WTC11 (cell line): ENCODE measurements at regions not wholly inside any gene's neighbourhood (a gene's known extent, or its start where the extent isn't known, plus 50 kb on each side); places are given as distances from the start of the nearest gene placed in this dataset.

Source experiments
- ATAC-seq: fragments of 200-7000 bp; cut with Tn5 transposase; 2 replicates; pipeline ENCODE4 v1.10.0; 2021; ENCODE audit warnings: mild to moderate bottlenecking, moderate library complexity
- CTCF ChIA-PET: fragments of 300-600 bp; sonication (Branson Sonifier 250); formaldehyde crosslinking; loops from one replicate; lab custom pipeline; 2021; ENCODE audit warnings: antibody characterized with exemption; lab: Charles Lee
- POLR2A ChIA-PET: fragments of 350-600 bp; sonication (Branson Sonifier 250); formaldehyde crosslinking; loops from one replicate; lab custom pipeline; 2021; ENCODE audit warnings: antibody characterized with exemption; lab: Charles Lee
- DNase-seq: peaks from one replicate; pipeline ENCODE4 v3.0.0; 2021; ENCODE audit warnings: low spot score
- H3K27ac Mint-ChIP-seq: 2 replicates; pipeline ENCODE4 v1.8.0; 2021; ENCODE audit warnings: mixed read lengths
- H3K27me3 Mint-ChIP-seq: 2 replicates; pipeline ENCODE4 v1.8.0; 2021; ENCODE audit warnings: low read depth, mild to moderate bottlenecking, moderate library complexity, mixed read lengths
- H3K36me3 Mint-ChIP-seq: 2 replicates; pipeline ENCODE4 v1.8.0; 2021; ENCODE audit warnings: mixed read lengths
- H3K4me1 Mint-ChIP-seq: 2 replicates; pipeline ENCODE4 v1.8.0; 2022; ENCODE audit warnings: mixed read lengths
- H3K4me3 Mint-ChIP-seq: 2 replicates; pipeline ENCODE4 v1.8.0; 2021; ENCODE audit warnings: mild to moderate bottlenecking, moderate library complexity, mixed read lengths
- H3K9me3 Mint-ChIP-seq: 2 replicates; pipeline ENCODE4 v1.8.0; 2021; ENCODE audit warnings: mixed read lengths
- ATF1 ChIP-seq: sonication (generic); formaldehyde crosslinking; IDR thresholded peaks from 2 replicates; pipeline ENCODE4 v1.8.1; 2023; ENCODE audit warnings: mild to moderate bottlenecking, moderate library complexity, missing genetic modification reagents
- CTCF ChIP-seq: fragments of 200-600 bp; IDR thresholded peaks from 2 replicates; pipeline ENCODE4 v1.8.0; 2022; ENCODE audit warnings: antibody characterized with exemption
- ETV6 ChIP-seq: sonication (generic); formaldehyde crosslinking; IDR thresholded peaks from 2 replicates; pipeline ENCODE4 v1.8.1; 2022; ENCODE audit warnings: mild to moderate bottlenecking, missing genetic modification reagents
- JUN ChIP-seq: sonication (generic); formaldehyde crosslinking; IDR thresholded peaks from 2 replicates; pipeline ENCODE4 v1.8.0; 2023; ENCODE audit warnings: mild to moderate bottlenecking, missing genetic modification reagents
- MYBL2 ChIP-seq: sonication (generic); formaldehyde crosslinking; IDR thresholded peaks from 2 replicates; pipeline ENCODE4 v1.8.1; 2023; ENCODE audit warnings: mild to moderate bottlenecking, moderate library complexity, missing genetic modification reagents
- NR2C2 ChIP-seq: sonication (generic); formaldehyde crosslinking; IDR thresholded peaks from 2 replicates; pipeline ENCODE4 v1.8.0; 2022; ENCODE audit warnings: mild to moderate bottlenecking, missing genetic modification reagents
- PRDM15 ChIP-seq: sonication (generic); formaldehyde crosslinking; IDR thresholded peaks from 2 replicates; pipeline ENCODE4 v1.8.0; 2022; ENCODE audit warnings: missing genetic modification reagents
- PRRX2 ChIP-seq: fragments of 250-450 bp; sonication (Bioruptor Pico); IDR thresholded peaks from 2 replicates; pipeline ENCODE4 v1.8.0; 2021; ENCODE audit warnings: mild to moderate bottlenecking
- SMAD3 ChIP-seq: sonication (generic); formaldehyde crosslinking; IDR thresholded peaks from 2 replicates; pipeline ENCODE4 v1.8.0; 2022; ENCODE audit warnings: missing genetic modification reagents, mild to moderate bottlenecking, borderline replicate concordance
- SMAD4 ChIP-seq: sonication (generic); formaldehyde crosslinking; IDR thresholded peaks from 2 replicates; pipeline ENCODE4 v1.8.0; 2022; ENCODE audit warnings: mild to moderate bottlenecking, missing genetic modification reagents
- USF2 ChIP-seq: sonication (generic); formaldehyde crosslinking; IDR thresholded peaks from 2 replicates; pipeline ENCODE4 v1.8.1; 2023; ENCODE audit warnings: mild to moderate bottlenecking, missing genetic modification reagents, moderate library complexity
- ZNF121 ChIP-seq: sonication (generic); formaldehyde crosslinking; IDR thresholded peaks from 2 replicates; pipeline ENCODE4 v1.8.0; 2023; ENCODE audit warnings: missing genetic modification reagents
- TF ChIP-seq, protein P1 (sequence below): sonication (generic); formaldehyde crosslinking; IDR thresholded peaks from 2 replicates; pipeline ENCODE4 v1.8.1; 2023; ENCODE audit warnings: mild to moderate bottlenecking, moderate library complexity, missing genetic modification reagents
- TF ChIP-seq, protein P2 (sequence below): sonication (generic); formaldehyde crosslinking; IDR thresholded peaks from 2 replicates; pipeline ENCODE4 v1.8.1; 2023; ENCODE audit warnings: mild to moderate bottlenecking, missing genetic modification reagents

GRCh38 chr2:64260093-64260803, 116.0 kb upstream of the PELI1 start:
- H3K4me1 Mint-ChIP-seq = peaks cover 84% of the 10 kb centered on the region
- no peak overlapping the region for H3K4me3 Mint-ChIP-seq
- H3K36me3 Mint-ChIP-seq = peaks cover 66% of the 10 kb centered on the region
- TF ChIP-seq PRDM15 (CRISPR knock-in tag) (no peak), ZNF121 (CRISPR knock-in tag) (peak; percentile 85; the same call in 1 of the 2 replicates)
- TF ChIP-seq, all 79 proteins: peak for 1
- no peak for DNase-seq
- H3K9me3 Mint-ChIP-seq = no peaks in the 10 kb centered on the region
- H3K27ac Mint-ChIP-seq = peak overlapping the region; percentile 86
- ATAC-seq = no peak
- CTCF ChIA-PET = no interaction called here
- no peaks in the 10 kb centered on the region; the same call in 1 of the 2 replicates for H3K27me3 Mint-ChIP-seq
- POLR2A ChIA-PET = no interaction called here

GRCh38 chr2:64260817-64261216, 116.6 kb upstream of the PELI1 start:
- peak overlapping the region; percentile 86 for H3K27ac Mint-ChIP-seq
- H3K4me1 Mint-ChIP-seq = peaks cover 84% of the 10 kb centered on the region
- H3K36me3 Mint-ChIP-seq = peaks cover 65% of the 10 kb centered on the region
- TF ChIP-seq JUN (CRISPR knock-in tag) (no peak), ETV6 (CRISPR knock-in tag) (no peak), PRRX2 (no peak), ATF1 (CRISPR knock-in tag) (no peak), CTCF (no peak), SMAD4 (CRISPR knock-in tag) (no peak), USF2 (no peak), SMAD3 (CRISPR knock-in tag) (no peak), NR2C2 (CRISPR knock-in tag) (no peak), MYBL2 (no peak)
- TF ChIP-seq, protein P1, sequence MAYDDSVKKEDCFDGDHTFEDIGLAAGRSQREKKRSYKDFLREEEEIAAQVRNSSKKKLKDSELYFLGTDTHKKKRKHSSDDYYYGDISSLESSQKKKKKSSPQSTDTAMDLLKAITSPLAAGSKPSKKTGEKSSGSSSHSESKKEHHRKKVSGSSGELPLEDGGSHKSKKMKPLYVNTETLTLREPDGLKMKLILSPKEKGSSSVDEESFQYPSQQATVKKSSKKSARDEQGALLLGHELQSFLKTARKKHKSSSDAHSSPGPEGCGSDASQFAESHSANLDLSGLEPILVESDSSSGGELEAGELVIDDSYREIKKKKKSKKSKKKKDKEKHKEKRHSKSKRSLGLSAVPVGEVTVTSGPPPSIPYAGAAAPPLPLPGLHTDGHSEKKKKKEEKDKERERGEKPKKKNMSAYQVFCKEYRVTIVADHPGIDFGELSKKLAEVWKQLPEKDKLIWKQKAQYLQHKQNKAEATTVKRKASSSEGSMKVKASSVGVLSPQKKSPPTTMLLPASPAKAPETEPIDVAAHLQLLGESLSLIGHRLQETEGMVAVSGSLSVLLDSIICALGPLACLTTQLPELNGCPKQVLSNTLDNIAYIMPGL (CRISPR knock-in tag) = no peak
- TF ChIP-seq, protein P2, sequence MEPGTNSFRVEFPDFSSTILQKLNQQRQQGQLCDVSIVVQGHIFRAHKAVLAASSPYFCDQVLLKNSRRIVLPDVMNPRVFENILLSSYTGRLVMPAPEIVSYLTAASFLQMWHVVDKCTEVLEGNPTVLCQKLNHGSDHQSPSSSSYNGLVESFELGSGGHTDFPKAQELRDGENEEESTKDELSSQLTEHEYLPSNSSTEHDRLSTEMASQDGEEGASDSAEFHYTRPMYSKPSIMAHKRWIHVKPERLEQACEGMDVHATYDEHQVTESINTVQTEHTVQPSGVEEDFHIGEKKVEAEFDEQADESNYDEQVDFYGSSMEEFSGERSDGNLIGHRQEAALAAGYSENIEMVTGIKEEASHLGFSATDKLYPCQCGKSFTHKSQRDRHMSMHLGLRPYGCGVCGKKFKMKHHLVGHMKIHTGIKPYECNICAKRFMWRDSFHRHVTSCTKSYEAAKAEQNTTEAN = no peak
- H3K9me3 Mint-ChIP-seq = no peaks in the 10 kb centered on the region
- DNase-seq = no peak
- CTCF ChIA-PET = no interaction called here
- POLR2A ChIA-PET = no interaction called here
- no peaks in the 10 kb centered on the region; the same call in 1 of the 2 replicates for H3K27me3 Mint-ChIP-seq
- ATAC-seq = no peak
- no peak overlapping the region for H3K4me3 Mint-ChIP-seq
